ENCODE measurements at regions not wholly inside any gene's neighbourhood (a gene's known extent, or its start where the extent isn't known, plus 50 kb on each side); places are given as distances from the start of the nearest gene placed in this dataset.

DNA sequence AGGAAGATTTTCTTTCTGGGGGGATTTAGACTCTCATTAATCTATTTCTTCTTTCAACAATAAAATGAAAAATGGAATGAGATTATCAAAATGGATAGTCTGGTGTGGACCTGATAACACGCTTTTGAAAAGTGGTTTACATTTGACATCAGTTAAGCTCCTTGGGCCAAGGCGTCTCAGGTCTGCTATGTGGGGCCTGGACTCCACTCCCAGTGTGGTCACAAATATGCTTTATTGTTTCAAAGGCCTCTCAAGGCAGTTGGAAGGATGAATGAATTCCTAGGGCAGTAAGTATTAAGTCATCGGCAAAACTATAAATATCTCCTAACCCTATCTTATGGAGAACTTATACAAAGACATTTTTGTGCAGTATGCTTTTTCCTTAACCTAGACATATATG is 74.5 kb downstream of the ETAA1 start:
- WGBS = 91% methylated on average over 3 of the region's 3 CpGs
- no peaks in the 10 kb centered on the region for H3K36me3 ChIP-seq (ENCODE audit: control insufficient read depth in 4 of 4, insufficient read depth in 3 of 4, low read depth in 1 of 4, low read length in 3 of 4)
- no peak for DNase-seq (ENCODE audit: low spot score)
- peaks cover 0 to 2% (median 0%) of the 10 kb centered on the region in 4 donors for H3K27me3 ChIP-seq (ENCODE audit: control insufficient read depth in 4 of 4, insufficient read depth in 4 of 4, low read length in 3 of 4)
- TF ChIP-seq YY1 (IDR thresholded peaks at IDR 0.05) (no peak), FOXA1 (IDR thresholded peaks at IDR 0.05) (no peak), HNF4A (conservative IDR thresholded peaks at IDR 0.05) (no peak), NR2F2 (IDR thresholded peaks at IDR 0.05) (no peak), RXRA (IDR thresholded peaks at IDR 0.05) (no peak), RAD21 (IDR thresholded peaks at IDR 0.05) (no peak)
- TF ChIP-seq, protein P1, sequence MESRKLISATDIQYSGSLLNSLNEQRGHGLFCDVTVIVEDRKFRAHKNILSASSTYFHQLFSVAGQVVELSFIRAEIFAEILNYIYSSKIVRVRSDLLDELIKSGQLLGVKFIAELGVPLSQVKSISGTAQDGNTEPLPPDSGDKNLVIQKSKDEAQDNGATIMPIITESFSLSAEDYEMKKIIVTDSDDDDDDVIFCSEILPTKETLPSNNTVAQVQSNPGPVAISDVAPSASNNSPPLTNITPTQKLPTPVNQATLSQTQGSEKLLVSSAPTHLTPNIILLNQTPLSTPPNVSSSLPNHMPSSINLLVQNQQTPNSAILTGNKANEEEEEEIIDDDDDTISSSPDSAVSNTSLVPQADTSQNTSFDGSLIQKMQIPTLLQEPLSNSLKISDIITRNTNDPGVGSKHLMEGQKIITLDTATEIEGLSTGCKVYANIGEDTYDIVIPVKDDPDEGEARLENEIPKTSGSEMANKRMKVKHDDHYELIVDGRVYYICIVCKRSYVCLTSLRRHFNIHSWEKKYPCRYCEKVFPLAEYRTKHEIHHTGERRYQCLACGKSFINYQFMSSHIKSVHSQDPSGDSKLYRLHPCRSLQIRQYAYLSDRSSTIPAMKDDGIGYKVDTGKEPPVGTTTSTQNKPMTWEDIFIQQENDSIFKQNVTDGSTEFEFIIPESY (IDR thresholded peaks at IDR 0.05) = no peak
- H3K9me3 ChIP-seq (ENCODE audit: control insufficient read depth in 4 of 4, low read length in 3 of 4) = no peaks in the 10 kb centered on the region
- no peak overlapping the region for H3K9ac ChIP-seq (ENCODE audit: low read depth in 1 of 2, low read length in 2 of 2)
- H3K4me3 ChIP-seq (ENCODE audit: low read depth in 1 of 3, low read length in 3 of 3) = no peak overlapping the region
- H3K4me1 ChIP-seq (ENCODE audit: control insufficient read depth in 4 of 4, insufficient read depth in 4 of 4, low read length in 3 of 4) = no peaks in the 10 kb centered on the region
- no peak overlapping the region for H3K27ac ChIP-seq (ENCODE audit: low read depth in 1 of 2, low read length in 2 of 2)

DNA sequence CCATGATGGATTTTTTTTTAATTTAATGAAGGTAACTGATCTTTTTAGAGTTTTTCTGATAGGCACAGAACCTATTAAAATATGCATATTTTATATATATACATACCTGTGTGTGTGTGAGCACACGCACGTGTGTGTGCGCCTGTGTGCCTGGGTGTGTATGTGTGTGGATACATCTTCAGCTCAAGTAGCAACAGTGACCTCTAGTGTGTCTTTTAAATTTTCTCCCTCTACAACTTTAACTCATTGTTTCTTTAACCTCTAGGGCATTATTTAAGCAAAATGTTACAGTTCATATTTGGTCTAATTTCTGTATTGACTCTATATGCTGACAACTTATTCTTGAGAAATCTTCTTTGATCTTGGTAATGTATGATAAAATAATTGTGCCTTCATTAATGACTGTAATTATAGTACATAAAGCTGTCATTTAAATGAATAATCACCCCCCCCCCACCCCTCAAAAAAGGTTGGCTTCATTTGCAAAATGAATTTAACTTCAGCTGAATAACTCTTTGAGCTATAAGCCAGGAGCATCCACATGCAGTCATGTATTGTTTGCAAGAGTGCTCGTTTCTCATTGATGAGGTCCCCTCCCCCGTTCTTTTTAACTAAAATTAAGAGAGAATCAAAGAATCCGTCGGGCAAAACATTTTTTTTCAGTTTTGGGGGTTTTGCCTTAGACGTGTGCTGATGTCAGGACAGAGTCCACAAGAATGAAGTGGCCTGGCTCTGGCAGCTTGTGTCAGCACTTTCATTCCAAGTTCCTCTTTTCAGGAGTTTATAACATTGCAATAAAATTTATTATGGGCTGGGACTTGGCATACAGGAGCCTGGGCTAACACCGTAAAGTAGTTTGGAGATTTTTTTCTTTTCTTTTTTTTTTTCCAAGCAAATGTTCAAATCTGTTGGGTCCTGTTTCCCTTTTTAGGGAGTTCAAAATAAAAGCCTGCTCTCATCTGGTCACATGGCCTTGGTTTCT is 80.0 kb downstream of the ETAA1 start:
- no peaks in the 10 kb centered on the region for H3K4me1 ChIP-seq (ENCODE audit: control insufficient read depth in 4 of 4, insufficient read depth in 4 of 4, low read length in 3 of 4)
- H3K9me3 ChIP-seq (ENCODE audit: control insufficient read depth in 4 of 4, low read length in 3 of 4) = no peaks in the 10 kb centered on the region
- 32% methylated on average over 9 of the region's 9 CpGs for whole genome bisulfite sequencing
- H3K4me3 ChIP-seq (ENCODE audit: low read depth in 1 of 3, low read length in 3 of 3) = no peak overlapping the region
- TF ChIP-seq RAD21 (IDR thresholded peaks at IDR 0.05) (peak; percentile 80 to 84), RXRA (IDR thresholded peaks at IDR 0.05) (no peak), FOXA1 (IDR thresholded peaks at IDR 0.05) (no peak), TAF1 (conservative IDR thresholded peaks at IDR 0.05) (no peak), CTCF (IDR thresholded peaks at IDR 0.05; ENCODE audit: low read depth, low read length, missing input control) (peak; percentile 47), JUND (IDR thresholded peaks at IDR 0.05) (no peak)
- TF ChIP-seq, protein P2, sequence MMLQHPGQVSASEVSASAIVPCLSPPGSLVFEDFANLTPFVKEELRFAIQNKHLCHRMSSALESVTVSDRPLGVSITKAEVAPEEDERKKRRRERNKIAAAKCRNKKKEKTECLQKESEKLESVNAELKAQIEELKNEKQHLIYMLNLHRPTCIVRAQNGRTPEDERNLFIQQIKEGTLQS (IDR thresholded peaks at IDR 0.05) = no peak
- H3K27me3 ChIP-seq (ENCODE audit: control insufficient read depth in 4 of 4, insufficient read depth in 4 of 4, low read length in 3 of 4) = peaks cover 0 to 2% (median 0%) of the 10 kb centered on the region in 4 donors
- no peak overlapping the region for H3K9ac ChIP-seq (ENCODE audit: low read depth in 1 of 2, low read length in 2 of 2)
- no peaks in the 10 kb centered on the region for H3K36me3 ChIP-seq (ENCODE audit: control insufficient read depth in 4 of 4, insufficient read depth in 3 of 4, low read depth in 1 of 4, low read length in 3 of 4)
- DNase-seq (ENCODE audit: low spot score) = no peak
- H3K27ac ChIP-seq (ENCODE audit: low read depth in 1 of 2, low read length in 2 of 2) = no peak overlapping the region

DNA sequence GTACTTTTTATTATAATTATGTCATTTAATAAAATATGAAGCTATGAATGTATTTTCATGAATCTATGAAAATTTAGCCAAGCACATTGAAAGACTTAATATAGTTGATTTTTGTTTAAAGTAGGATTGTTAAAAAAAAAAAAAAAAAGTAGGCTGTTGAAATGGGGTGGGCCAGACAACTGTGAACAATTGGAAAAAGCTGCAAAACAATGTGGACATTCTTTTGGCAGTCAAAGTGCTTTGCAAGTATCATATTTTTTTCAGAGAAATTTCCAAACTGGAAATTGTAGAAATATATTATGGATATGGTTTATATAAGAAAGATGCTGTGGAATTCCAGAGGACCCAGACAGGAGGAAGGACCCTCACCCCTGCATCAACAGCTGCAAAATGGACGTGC is 82.1 kb downstream of the ETAA1 start:
- no peaks in the 10 kb centered on the region for H3K9me3 ChIP-seq (ENCODE audit: control insufficient read depth in 4 of 4, low read length in 3 of 4)
- H3K9ac ChIP-seq (ENCODE audit: low read depth in 1 of 2, low read length in 2 of 2) = no peak overlapping the region
- no peaks in the 10 kb centered on the region for H3K36me3 ChIP-seq (ENCODE audit: control insufficient read depth in 4 of 4, insufficient read depth in 3 of 4, low read depth in 1 of 4, low read length in 3 of 4)
- no peak overlapping the region for H3K4me3 ChIP-seq (ENCODE audit: low read depth in 1 of 3, low read length in 3 of 3)
- no peak overlapping the region for H3K27ac ChIP-seq (ENCODE audit: low read depth in 1 of 2, low read length in 2 of 2)
- DNase-seq (ENCODE audit: low spot score) = no peak
- H3K4me1 ChIP-seq (ENCODE audit: control insufficient read depth in 4 of 4, insufficient read depth in 4 of 4, low read length in 3 of 4) = no peaks in the 10 kb centered on the region
- no peaks in the 10 kb centered on the region for H3K27me3 ChIP-seq (ENCODE audit: control insufficient read depth in 4 of 4, insufficient read depth in 4 of 4, low read length in 3 of 4)
- 64% methylated on average over 1 of the region's 1 CpG for WGBS
- TF ChIP-seq CTCF (IDR thresholded peaks at IDR 0.05; ENCODE audit: low read depth, low read length, missing input control) (no peak), GABPA (IDR thresholded peaks at IDR 0.05 in 1 of 2, conservative IDR thresholded peaks at IDR 0.05 in 1 of 2) (no peak), YY1 (IDR thresholded peaks at IDR 0.05) (no peak), NR2F2 (IDR thresholded peaks at IDR 0.05) (no peak), EGR1 (IDR thresholded peaks at IDR 0.05; ENCODE audit: low read depth in 2 of 2) (no peak)
- TF ChIP-seq, protein P1 (IDR thresholded peaks at IDR 0.05) = no peak
